HEK293T (cell line): ENCODE measurements at regions not wholly inside any gene's neighbourhood (a gene's known extent, or its start where the extent isn't known, plus 50 kb on each side); places are given as distances from the start of the nearest gene placed in this dataset.

ENCODE experiments used
- ELF4 ChIP-seq: fragments of 450-650 bp; IDR thresholded peaks from 2 replicates; pipeline ENCODE4 v1.6.1; 2017; ENCODE audit warnings: antibody characterized with exemption
- FOXK2 ChIP-seq: fragments of 450-650 bp; IDR thresholded peaks from 2 replicates; pipeline ENCODE4 v1.6.1; 2016; ENCODE audit warnings: mild to moderate bottlenecking
- HDGF ChIP-seq: fragments of 450-650 bp; IDR thresholded peaks from 2 replicates; pipeline ENCODE4 v1.6.1; 2017; ENCODE audit warnings: antibody characterized with exemption, borderline replicate concordance
- LEF1 ChIP-seq: fragments of 450-650 bp; IDR thresholded peaks from 2 replicates; pipeline ENCODE4 v1.6.1; 2017; ENCODE audit warnings: mild to moderate bottlenecking, borderline replicate concordance
- NFRKB ChIP-seq: fragments of 450-650 bp; IDR thresholded peaks from 2 replicates; pipeline ENCODE4 v1.6.1; 2016; ENCODE audit warnings: mild to moderate bottlenecking, moderate library complexity
- SP1 ChIP-seq: fragments of 450-650 bp; IDR thresholded peaks from 2 replicates; pipeline ENCODE4 v1.6.1; 2017
- SUZ12 ChIP-seq: fragments of 450-650 bp; IDR thresholded peaks from 2 replicates; pipeline ENCODE4 v1.6.1; 2016; ENCODE audit warnings: mild to moderate bottlenecking
- TARDBP ChIP-seq: fragments of 450-650 bp; IDR thresholded peaks from 2 replicates; pipeline ENCODE4 v1.6.1; 2016

GRCh38 chr11:25613451-25613850 is 718.5 kb upstream of the ANO3 start:
- TF ChIP-seq ELF4 (no peak), FOXK2 (no peak), HDGF (no peak), SP1 (no peak), TARDBP (no peak), LEF1 (no peak), NFRKB (no peak), SUZ12 (no peak)
